ENCODE measurements at regions not wholly inside any gene's neighbourhood (a gene's known extent, or its start where the extent isn't known, plus 50 kb on each side); places are given as distances from the start of the nearest gene placed in this dataset.

GRCh38 chr5:93250424-93250823, 330.6 kb downstream of the NR2F1-AS1 start:
- TF ChIP-seq CTCF (conservative IDR thresholded peaks at IDR 0.05 in 1 of 2, IDR thresholded peaks at IDR 0.05 in 1 of 2; ENCODE audit: low read depth in 1 of 2, low read length in 2 of 2) = no peak
- TF ChIP-seq EZH2 (IDR thresholded peaks at IDR 0.05; ENCODE audit: low read length, missing control alignments) = no peak

All from fibroblast of lung (primary cell).